ENCODE measurements at regions not wholly inside any gene's neighbourhood (a gene's known extent, or its start where the extent isn't known, plus 50 kb on each side); places are given as distances from the start of the nearest gene placed in this dataset.
A peak's percentile ranks its signal among the peaks of the same experiment; 100 is the strongest.
"Not testable (repeated sequence)": the region's sequence is repeated elsewhere in the genome, so short reads cannot be mapped to it uniquely, and the experiment has no call there.

DNA sequence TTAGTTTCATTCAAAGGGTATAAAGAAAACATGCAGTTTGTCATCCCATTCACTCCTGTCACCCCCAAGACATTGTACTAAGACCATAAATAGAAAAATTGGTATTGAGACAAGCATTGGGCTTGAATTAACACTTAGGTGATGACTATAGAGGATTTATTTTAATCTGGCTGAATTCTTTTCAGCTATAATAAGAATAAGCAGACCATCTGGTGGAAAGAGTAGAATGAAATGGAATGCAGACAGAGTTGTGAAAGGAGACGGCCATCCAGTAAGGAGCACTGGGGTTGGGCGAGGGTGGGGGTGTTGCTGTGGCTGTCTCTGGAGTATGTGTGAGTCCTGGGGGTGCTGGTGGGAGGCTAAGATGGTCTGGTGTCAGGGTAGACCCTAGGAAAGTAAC lies 125.0 kb upstream of the IVNS1ABP start:
- Mint-ChIP-seq H3K9me3 (no peaks in the 10 kb centered on the region), H3K4me3 (no peak overlapping the region), H3K4me1 (no peaks in the 10 kb centered on the region), H3K27ac (ENCODE audit: low read depth) (no peak overlapping the region), H3K27me3 (no peaks in the 10 kb centered on the region), H3K36me3 (ENCODE audit: insufficient read depth) (no peaks in the 10 kb centered on the region)
- no peak for DNase-seq (ENCODE audit: low spot score in 2 of 2)
- no peak for ATAC-seq (replicated peaks; ENCODE audit: extremely low read depth, poor library complexity, severe bottlenecking)

DNA sequence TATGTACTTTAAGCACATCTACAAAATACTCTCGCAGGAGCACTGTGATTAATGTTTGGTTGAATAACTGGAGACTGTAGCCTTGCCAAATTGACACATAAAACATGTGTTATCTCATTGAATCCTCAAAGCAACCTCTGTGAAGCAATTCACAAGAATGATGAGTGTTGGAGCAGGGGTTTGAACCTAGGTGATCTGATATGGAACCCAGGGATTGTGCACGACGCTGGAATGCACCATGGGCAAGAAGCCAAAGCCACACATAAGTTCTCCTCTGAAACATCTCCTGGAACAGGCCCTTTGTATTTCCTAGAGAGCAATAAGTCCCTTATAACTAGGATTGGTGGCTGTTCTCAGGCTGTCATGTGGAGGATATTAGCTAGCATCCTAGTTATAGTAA lies 124.6 kb upstream of the IVNS1ABP start:
- Mint-ChIP-seq H3K4me1 (no peaks in the 10 kb centered on the region), H3K36me3 (ENCODE audit: insufficient read depth) (no peaks in the 10 kb centered on the region), H3K4me3 (no peak overlapping the region), H3K27ac (ENCODE audit: low read depth) (no peak overlapping the region), H3K27me3 (no peaks in the 10 kb centered on the region), H3K9me3 (no peaks in the 10 kb centered on the region)
- no peak for ATAC-seq (replicated peaks; ENCODE audit: extremely low read depth, poor library complexity, severe bottlenecking)
- no peak for DNase-seq (ENCODE audit: low spot score in 2 of 2)

DNA sequence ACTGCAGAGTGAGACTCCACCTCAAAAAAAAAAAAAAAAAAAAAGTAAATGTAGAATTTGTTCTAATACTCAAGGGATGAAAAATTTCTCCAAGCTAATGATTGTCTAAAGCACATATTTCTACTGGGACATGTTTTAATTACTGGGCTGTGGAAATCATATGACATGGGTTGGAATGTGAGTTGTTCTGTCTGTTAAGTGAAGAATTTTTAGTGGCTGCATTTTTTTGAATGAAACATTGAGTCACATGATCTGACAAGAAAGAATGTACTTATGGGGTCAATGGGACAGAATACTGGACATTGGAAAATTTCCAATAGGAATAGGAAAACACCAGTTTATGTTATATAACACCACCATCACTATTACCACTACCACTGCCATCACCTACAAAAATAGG lies 123.8 kb upstream of the IVNS1ABP start:
- Mint-ChIP-seq H3K36me3 (ENCODE audit: insufficient read depth) (no peaks in the 10 kb centered on the region), H3K4me1 (no peaks in the 10 kb centered on the region), H3K9me3 (no peaks in the 10 kb centered on the region), H3K27ac (ENCODE audit: low read depth) (no peak overlapping the region), H3K4me3 (no peak overlapping the region), H3K27me3 (no peaks in the 10 kb centered on the region)
- DNase-seq (ENCODE audit: low spot score in 2 of 2): no peak
- ATAC-seq (replicated peaks; ENCODE audit: extremely low read depth, poor library complexity, severe bottlenecking): no peak

DNA sequence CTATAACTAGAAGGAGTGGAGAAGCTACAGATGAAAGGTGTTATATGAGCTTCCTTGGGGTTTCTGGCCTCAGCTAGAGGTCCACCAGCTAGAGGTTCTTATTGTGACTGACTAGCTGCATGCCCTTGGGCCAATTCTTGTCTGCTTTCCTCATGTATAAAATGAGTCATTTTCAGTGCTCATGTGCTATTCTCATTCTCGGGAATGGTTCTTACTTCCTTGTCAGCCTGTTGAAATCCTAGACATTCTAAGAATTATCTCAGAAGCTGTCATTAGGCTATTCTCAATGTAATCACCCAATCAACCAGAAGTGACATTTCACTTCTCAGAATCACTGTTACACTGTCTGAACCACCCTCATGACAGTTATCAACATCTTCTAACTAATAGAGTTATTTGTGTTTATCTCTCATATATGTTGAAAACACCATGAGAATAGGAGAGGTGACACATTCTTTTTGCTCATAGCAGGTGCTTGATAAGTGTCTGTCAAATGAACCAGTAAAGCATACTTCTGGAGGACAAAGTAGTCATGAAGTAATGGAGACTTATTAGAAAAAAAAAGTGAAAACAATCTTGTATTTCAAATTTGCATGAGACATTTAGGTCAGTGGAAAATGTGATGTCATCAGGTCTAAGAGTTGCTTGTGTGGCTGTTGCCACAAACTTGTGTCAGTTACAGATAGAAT lies 122.8 kb upstream of the IVNS1ABP start:
- ATAC-seq (replicated peaks; ENCODE audit: extremely low read depth, poor library complexity, severe bottlenecking): peak; percentile 80
- Mint-ChIP-seq H3K36me3 (ENCODE audit: insufficient read depth) (no peaks in the 10 kb centered on the region), H3K4me3 (no peak overlapping the region), H3K4me1 (no peaks in the 10 kb centered on the region), H3K27ac (ENCODE audit: low read depth) (no peak overlapping the region), H3K9me3 (no peaks in the 10 kb centered on the region), H3K27me3 (no peaks in the 10 kb centered on the region)
- no peak for DNase-seq (ENCODE audit: low spot score in 2 of 2)

DNA sequence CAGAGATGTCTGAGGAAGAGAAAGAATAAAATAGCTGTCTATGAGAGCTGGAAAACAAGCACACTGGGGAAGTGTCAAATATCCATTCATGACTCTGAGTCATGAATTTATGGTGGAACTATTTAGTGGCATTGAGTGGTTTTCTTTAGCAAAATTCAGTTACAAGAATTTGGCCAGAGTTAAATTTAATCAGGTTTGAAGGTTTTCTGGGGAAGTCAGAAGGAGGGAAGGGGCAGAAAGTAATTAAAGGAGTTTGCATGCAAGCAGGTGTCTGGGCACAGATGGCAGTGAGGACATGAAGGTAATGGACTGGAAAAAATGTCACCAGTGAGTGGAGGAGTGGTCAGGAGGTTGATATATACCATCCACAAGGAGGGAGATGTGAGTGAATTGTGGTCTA lies 121.9 kb upstream of the IVNS1ABP start:
- DNase-seq (ENCODE audit: low spot score in 2 of 2): no peak
- ATAC-seq (replicated peaks; ENCODE audit: extremely low read depth, poor library complexity, severe bottlenecking): no peak
- no peaks in the 10 kb centered on the region for H3K36me3 Mint-ChIP-seq (ENCODE audit: insufficient read depth)
- no peaks in the 10 kb centered on the region for H3K4me1 Mint-ChIP-seq
- no peak overlapping the region for H3K27ac Mint-ChIP-seq (ENCODE audit: low read depth)
- H3K4me3 Mint-ChIP-seq: no peak overlapping the region
- H3K9me3 Mint-ChIP-seq: no peaks in the 10 kb centered on the region
- no peaks in the 10 kb centered on the region for H3K27me3 Mint-ChIP-seq

DNA sequence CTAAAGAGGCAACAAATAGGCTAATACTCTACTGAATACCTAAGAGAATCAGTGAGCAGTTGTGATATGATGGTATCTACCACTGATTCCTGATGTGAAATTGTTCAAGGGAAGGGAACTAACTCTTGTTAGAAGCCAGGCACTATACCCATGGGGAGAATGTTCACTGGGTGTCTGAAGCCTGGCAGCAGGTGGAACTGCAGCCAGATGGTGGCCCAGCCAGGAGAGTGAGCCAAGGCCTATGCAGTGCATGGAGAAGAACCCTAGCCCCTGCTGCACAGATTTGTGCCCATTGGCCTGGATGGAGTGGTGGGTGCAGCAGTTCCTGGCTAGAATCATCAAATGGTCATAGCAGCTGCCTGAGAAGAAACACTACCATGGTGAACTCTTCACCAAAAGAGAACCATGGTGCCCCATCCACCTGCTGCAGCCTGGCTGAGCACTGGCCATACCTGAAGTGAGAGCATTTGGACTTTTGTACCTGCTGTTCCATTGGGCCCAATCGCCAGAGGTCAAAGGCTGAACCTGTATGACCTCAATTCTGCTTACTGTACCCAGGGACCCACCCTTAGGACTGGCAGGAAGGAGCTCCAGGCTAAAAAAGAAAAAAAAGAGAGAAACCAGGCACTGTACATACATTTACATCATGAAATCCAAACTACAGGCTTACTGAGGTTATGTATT lies 118.8 kb upstream of the IVNS1ABP start:
- Mint-ChIP-seq H3K4me1 (no peaks in the 10 kb centered on the region), H3K9me3 (no peaks in the 10 kb centered on the region), H3K27me3 (no peaks in the 10 kb centered on the region), H3K36me3 (ENCODE audit: insufficient read depth) (no peaks in the 10 kb centered on the region), H3K4me3 (no peak overlapping the region), H3K27ac (ENCODE audit: low read depth) (no peak overlapping the region)
- DNase-seq (ENCODE audit: low spot score in 2 of 2) (no peak), ATAC-seq (replicated peaks; ENCODE audit: extremely low read depth, poor library complexity, severe bottlenecking) (no peak)

DNA sequence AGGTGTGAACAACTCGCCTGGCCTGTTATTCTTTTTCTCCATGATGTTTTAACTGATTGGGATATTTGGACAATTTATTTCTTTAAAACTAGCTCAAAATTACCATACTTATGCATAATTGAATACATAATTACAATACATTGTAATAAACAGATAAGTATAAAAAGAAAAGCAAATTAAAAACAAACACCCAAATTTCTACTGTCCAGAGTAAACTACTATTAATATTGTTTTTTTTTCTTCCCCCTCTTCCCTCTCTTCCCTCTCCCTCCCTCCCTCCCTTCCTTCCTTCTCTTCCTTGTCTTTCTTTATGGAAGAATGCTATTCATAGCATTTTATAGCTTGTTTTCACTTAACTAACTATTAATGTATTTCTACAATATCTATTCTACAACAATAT lies 117.7 kb upstream of the IVNS1ABP start:
- no peak overlapping the region for H3K27ac Mint-ChIP-seq (ENCODE audit: low read depth)
- no peak overlapping the region for H3K4me3 Mint-ChIP-seq

DNA sequence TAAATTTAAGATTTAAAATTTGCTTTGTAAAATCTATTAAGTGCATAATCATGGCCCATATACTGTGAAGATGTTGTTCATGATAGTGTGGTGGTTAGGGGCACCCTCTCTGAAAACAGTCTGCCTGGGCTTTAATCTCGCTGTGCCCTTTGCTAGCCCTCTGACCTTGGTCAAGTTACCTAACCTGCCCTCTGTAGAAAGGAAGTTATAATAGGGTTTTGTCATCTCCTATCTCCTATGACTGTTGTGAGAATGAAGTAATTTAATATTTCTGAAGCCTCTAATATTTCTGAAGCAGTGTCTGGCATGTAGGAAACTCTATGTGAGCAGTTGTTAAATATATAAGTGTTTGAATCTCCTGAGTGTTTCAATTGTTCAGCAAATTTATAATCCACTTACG lies 116.6 kb upstream of the IVNS1ABP start:
- DNase-seq (ENCODE audit: low spot score in 2 of 2) (no peak), ATAC-seq (replicated peaks; ENCODE audit: extremely low read depth, poor library complexity, severe bottlenecking) (no peak)
- Mint-ChIP-seq H3K27me3 (no peaks in the 10 kb centered on the region), H3K27ac (ENCODE audit: low read depth) (no peak overlapping the region), H3K4me3 (no peak overlapping the region), H3K9me3 (peaks cover 7% of the 10 kb centered on the region), H3K4me1 (no peaks in the 10 kb centered on the region), H3K36me3 (ENCODE audit: insufficient read depth) (peaks cover 1% of the 10 kb centered on the region)

More for the DNA sequence above, 117.7 kb upstream of the IVNS1ABP start:
- no peaks in the 10 kb centered on the region for H3K27me3 Mint-ChIP-seq
- H3K9me3 Mint-ChIP-seq: peaks cover 2% of the 10 kb centered on the region
- ATAC-seq (replicated peaks; ENCODE audit: extremely low read depth, poor library complexity, severe bottlenecking): no peak
- no peak for DNase-seq (ENCODE audit: low spot score in 2 of 2)
- H3K36me3 Mint-ChIP-seq (ENCODE audit: insufficient read depth): no peaks in the 10 kb centered on the region
- no peaks in the 10 kb centered on the region for H3K4me1 Mint-ChIP-seq

DNA sequence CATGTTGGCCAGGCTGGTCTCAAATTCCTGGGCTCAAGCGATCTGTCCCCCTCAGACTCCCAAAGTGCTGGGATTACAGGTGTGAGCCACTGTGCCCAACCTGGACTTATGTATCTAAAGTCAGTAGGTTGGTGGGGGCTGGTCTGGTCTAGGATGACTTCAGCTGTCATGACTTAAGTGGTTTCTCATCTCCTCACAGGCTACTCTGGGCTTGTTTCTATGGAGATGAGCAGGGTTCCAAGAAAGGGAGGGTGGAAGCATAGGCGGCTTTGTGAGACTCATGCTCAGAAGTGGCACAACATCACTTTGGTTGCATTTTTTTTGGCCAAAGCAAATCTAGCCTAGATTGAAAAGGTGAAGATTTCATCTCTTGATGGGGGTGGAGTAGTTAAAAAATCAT lies 115.9 kb upstream of the IVNS1ABP start:
- H3K36me3 Mint-ChIP-seq (ENCODE audit: insufficient read depth): peaks cover 1% of the 10 kb centered on the region
- H3K27me3 Mint-ChIP-seq: no peaks in the 10 kb centered on the region
- ATAC-seq (replicated peaks; ENCODE audit: extremely low read depth, poor library complexity, severe bottlenecking) (no peak), DNase-seq (ENCODE audit: low spot score in 2 of 2) (no peak)
- no peak overlapping the region for H3K4me3 Mint-ChIP-seq
- H3K9me3 Mint-ChIP-seq: peaks cover 7% of the 10 kb centered on the region
- no peaks in the 10 kb centered on the region for H3K4me1 Mint-ChIP-seq
- H3K27ac Mint-ChIP-seq (ENCODE audit: low read depth): no peak overlapping the region

DNA sequence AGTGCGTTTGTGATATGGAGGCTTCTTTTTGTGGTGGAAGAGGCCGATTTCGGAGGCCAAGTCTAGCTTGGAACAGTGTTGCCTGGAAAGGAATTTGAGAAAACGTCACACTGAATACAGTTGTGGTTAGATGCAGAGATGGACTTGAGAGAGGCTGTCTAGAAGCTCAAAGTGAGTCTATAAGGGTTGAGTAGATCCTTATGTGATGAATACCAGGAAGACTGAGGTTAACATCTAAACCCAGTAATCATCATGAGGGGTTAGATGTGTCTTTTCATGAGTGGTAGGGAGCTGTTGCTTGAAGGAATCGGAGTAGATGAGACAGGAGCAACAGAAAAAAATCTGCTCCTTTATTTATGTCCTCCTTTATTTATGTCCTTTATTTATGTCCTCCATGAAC lies 114.6 kb upstream of the IVNS1ABP start:
- Mint-ChIP-seq H3K9me3 (peaks cover 7% of the 10 kb centered on the region), H3K4me1 (no peaks in the 10 kb centered on the region), H3K4me3 (no peak overlapping the region), H3K36me3 (ENCODE audit: insufficient read depth) (peaks cover 1% of the 10 kb centered on the region), H3K27ac (ENCODE audit: low read depth) (no peak overlapping the region), H3K27me3 (no peaks in the 10 kb centered on the region)
- no peak for ATAC-seq (replicated peaks; ENCODE audit: extremely low read depth, poor library complexity, severe bottlenecking)
- no peak for DNase-seq (ENCODE audit: low spot score in 2 of 2)

DNA sequence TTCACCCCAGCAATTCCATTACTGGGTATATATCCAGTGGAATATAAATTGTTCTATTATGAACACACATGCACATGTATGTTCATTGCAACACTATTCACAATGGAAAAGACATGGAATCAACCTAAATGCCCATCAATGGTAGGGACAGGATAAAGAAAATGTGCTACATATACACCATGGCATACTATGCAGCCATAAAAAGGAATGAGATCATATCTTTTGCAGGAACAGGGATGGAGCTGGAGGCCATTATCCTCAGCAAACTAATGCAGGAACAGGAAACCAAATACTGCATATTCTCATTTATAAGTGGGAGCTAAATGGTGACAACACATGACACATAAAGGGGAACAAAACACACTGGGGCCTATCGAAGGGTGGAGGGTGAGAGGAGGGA lies 112.6 kb upstream of the IVNS1ABP start:
- not testable (repeated sequence) for ATAC-seq (replicated peaks; ENCODE audit: extremely low read depth, poor library complexity, severe bottlenecking); H3K27me3 Mint-ChIP-seq; H3K36me3 Mint-ChIP-seq (ENCODE audit: insufficient read depth); H3K9me3 Mint-ChIP-seq; H3K4me1 Mint-ChIP-seq; H3K4me3 Mint-ChIP-seq; H3K27ac Mint-ChIP-seq (ENCODE audit: low read depth); DNase-seq (ENCODE audit: low spot score in 2 of 2)

DNA sequence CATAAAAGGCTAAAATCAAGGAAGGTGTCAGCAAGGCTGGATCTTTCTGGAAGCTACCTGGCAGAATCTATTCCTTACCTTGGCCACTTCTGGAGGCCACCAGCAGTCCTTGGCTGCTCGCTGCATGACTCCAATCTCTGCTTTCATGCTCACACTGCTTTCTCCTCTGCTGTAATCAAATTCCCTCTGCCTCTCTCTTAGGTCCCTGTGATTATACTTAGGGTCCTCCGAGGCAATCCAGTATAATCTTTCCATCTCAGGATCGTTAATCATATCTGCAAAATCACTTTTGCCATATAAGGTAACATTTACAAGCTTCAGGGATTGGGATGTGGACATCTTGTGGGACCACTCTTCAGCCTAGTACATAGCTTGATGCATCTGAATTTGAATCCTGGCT lies 110.7 kb upstream of the IVNS1ABP start:
- peaks cover 1% of the 10 kb centered on the region for H3K36me3 Mint-ChIP-seq (ENCODE audit: insufficient read depth)
- H3K4me3 Mint-ChIP-seq: no peak overlapping the region
- H3K4me1 Mint-ChIP-seq: peaks cover 8% of the 10 kb centered on the region
- ATAC-seq (replicated peaks; ENCODE audit: extremely low read depth, poor library complexity, severe bottlenecking) (no peak), DNase-seq (ENCODE audit: low spot score in 2 of 2) (no peak)
- no peaks in the 10 kb centered on the region for H3K27me3 Mint-ChIP-seq
- peaks cover 7% of the 10 kb centered on the region for H3K9me3 Mint-ChIP-seq
- no peak overlapping the region for H3K27ac Mint-ChIP-seq (ENCODE audit: low read depth)

DNA sequence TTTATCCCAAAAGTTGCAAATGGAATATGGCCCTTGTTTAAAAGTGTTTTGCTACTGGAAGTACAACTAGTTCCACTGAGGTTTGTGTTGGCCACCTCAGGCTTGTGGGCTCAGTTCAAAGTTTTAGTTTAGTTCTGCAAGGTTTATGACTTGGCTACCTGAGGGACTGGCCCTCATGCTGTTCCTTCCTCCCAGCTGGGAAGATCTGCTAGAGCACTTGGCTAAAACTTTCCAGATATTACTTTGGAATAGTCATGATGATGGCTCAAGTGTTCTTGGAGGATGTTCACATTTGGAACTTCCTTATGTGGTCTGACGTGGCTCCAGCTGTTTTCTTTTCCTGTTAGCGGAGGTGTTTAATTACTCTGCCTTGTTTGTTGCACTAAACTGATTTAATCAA lies 110.2 kb upstream of the IVNS1ABP start:
- Mint-ChIP-seq H3K27ac (ENCODE audit: low read depth) (no peak overlapping the region), H3K4me1 (peaks cover 8% of the 10 kb centered on the region), H3K9me3 (peaks cover 7% of the 10 kb centered on the region), H3K36me3 (ENCODE audit: insufficient read depth) (peaks cover 1% of the 10 kb centered on the region), H3K27me3 (no peaks in the 10 kb centered on the region), H3K4me3 (no peak overlapping the region)
- no peak for ATAC-seq (replicated peaks; ENCODE audit: extremely low read depth, poor library complexity, severe bottlenecking)
- DNase-seq (ENCODE audit: low spot score in 2 of 2): no peak

All from central memory CD8-positive, alpha-beta T cell (primary cell).